ENCODE measurements at regions not wholly inside any gene's neighbourhood (a gene's known extent, or its start where the extent isn't known, plus 50 kb on each side); places are given as distances from the start of the nearest gene placed in this dataset.

- Histone ChIP-seq H3K27me3 (ENCODE audit: control insufficient read depth, insufficient read depth, low read length) (peaks cover 10% of the 10 kb centered on the region), H3K9me3 (ENCODE audit: control insufficient read depth in 2 of 2, low read length in 2 of 2) (peaks cover 11 to 17% of the 10 kb centered on the region in 2 experiments), H3K27ac (ENCODE audit: insufficient read depth, low read length, poor library complexity, severe bottlenecking) (no peak overlapping the region), H3K4me1 (ENCODE audit: control insufficient read depth, insufficient read depth, low read length, poor library complexity, severe bottlenecking) (no peaks in the 10 kb centered on the region), H3K4me3 (ENCODE audit: low read depth, low read length) (no peak overlapping the region), H3K36me3 (ENCODE audit: control insufficient read depth, insufficient read depth, low read length) (no peaks in the 10 kb centered on the region)
- no peaks in the 10 kb centered on the region for H3K4me1 Mint-ChIP-seq
- peaks cover 5% of the 10 kb centered on the region for H3K27me3 Mint-ChIP-seq
- no peak overlapping the region for H3K4me3 Mint-ChIP-seq
- H3K9me3 Mint-ChIP-seq, result peaks cover 8 to 17% (median 11%) of the 10 kb centered on the region in 7 donors
- H3K36me3 Mint-ChIP-seq, result no peaks in the 10 kb centered on the region
- DNase-seq, result no peak
- H3K27ac Mint-ChIP-seq, result no peak overlapping the region
- no peak for ATAC-seq (ENCODE audit: low read depth in 2 of 2)
Measured at GRCh38 chr7:17448479-17449423, 150.3 kb downstream of the AHR start.

GRCh38 chr7:17456541-17456940, 158.1 kb downstream of the AHR start:
- Histone ChIP-seq H3K27me3 (ENCODE audit: control insufficient read depth, insufficient read depth, low read length) (no peaks in the 10 kb centered on the region), H3K9me3 (ENCODE audit: control insufficient read depth in 2 of 2, low read length in 2 of 2) (no peaks in the 10 kb centered on the region), H3K4me1 (ENCODE audit: control insufficient read depth, insufficient read depth, low read length, poor library complexity, severe bottlenecking) (no peaks in the 10 kb centered on the region), H3K4me3 (ENCODE audit: low read depth, low read length) (no peak overlapping the region), H3K36me3 (ENCODE audit: control insufficient read depth, insufficient read depth, low read length) (no peaks in the 10 kb centered on the region), H3K27ac (ENCODE audit: insufficient read depth, low read length, poor library complexity, severe bottlenecking) (no peak overlapping the region)
- ATAC-seq (ENCODE audit: low read depth in 2 of 2) (no peak), DNase-seq (no peak)
- no peaks in the 10 kb centered on the region for H3K36me3 Mint-ChIP-seq
- H3K4me3 Mint-ChIP-seq, result no peak overlapping the region
- H3K4me1 Mint-ChIP-seq, result no peaks in the 10 kb centered on the region
- no peak overlapping the region for H3K27ac Mint-ChIP-seq
- H3K9me3 Mint-ChIP-seq, result peaks cover 0 to 12% (median 4%) of the 10 kb centered on the region in 7 donors
- no peaks in the 10 kb centered on the region for H3K27me3 Mint-ChIP-seq

DNA sequence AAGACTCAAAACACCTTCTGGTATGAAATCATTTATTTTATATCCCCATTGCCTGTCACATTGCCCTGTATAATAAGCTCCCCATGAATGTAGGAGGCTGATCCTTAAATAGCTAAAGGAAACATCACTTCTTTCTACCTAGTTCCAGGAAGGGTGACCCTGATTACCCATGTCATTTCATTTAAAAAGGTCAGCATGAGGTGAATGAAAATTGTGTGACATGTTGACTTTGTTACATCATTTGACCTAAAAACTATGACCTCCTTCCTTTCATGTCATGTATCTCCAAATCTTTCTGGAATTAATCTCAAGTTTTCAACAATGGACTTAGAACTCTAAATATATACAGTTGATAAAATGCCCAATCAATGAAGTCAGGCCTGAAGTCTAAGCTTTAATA, 161.5 kb downstream of the AHR start:
- Mint-ChIP-seq H3K27ac (no peak overlapping the region), H3K36me3 (no peaks in the 10 kb centered on the region), H3K9me3 (peaks cover 0 to 10% (median 3%) of the 10 kb centered on the region in 7 donors), H3K27me3 (no peaks in the 10 kb centered on the region), H3K4me1 (peaks cover 4 to 11% (median 9%) of the 10 kb centered on the region in 4 donors), H3K4me3 (no peak overlapping the region)
- peaks cover 5% of the 10 kb centered on the region for H3K4me1 ChIP-seq (ENCODE audit: control insufficient read depth, insufficient read depth, low read length, poor library complexity, severe bottlenecking)
- no peak overlapping the region for H3K27ac ChIP-seq (ENCODE audit: insufficient read depth, low read length, poor library complexity, severe bottlenecking)
- H3K4me3 ChIP-seq (ENCODE audit: low read depth, low read length), result no peak overlapping the region
- DNase-seq (no peak), ATAC-seq (ENCODE audit: low read depth in 2 of 2) (no peak)
- no peaks in the 10 kb centered on the region for H3K36me3 ChIP-seq (ENCODE audit: control insufficient read depth, insufficient read depth, low read length)
- H3K9me3 ChIP-seq (ENCODE audit: control insufficient read depth in 2 of 2, low read length in 2 of 2), result no peaks in the 10 kb centered on the region
- H3K27me3 ChIP-seq (ENCODE audit: control insufficient read depth, insufficient read depth, low read length), result no peaks in the 10 kb centered on the region

DNA sequence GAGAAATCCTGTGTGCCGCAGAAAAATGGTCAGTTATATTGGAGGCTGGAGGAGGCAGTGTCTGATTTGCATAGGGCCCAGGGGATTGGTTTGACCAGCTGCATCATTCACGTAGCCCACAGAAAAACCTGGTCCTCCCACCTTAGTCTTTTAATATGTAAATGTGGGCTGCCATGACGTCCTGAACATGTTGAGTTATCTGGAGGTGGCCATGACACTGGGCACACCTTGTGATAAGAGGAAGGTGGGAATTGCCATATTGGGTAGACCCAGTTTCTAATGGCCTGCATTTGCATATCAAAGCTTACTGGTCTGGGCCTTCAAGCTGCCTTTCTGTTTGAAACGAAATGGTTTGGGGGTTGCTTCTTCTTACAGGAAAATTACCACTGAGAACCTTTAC, 162.2 kb downstream of the AHR start:
- DNase-seq (no peak), ATAC-seq (ENCODE audit: low read depth in 2 of 2) (no peak)
- Histone ChIP-seq H3K27me3 (ENCODE audit: control insufficient read depth, insufficient read depth, low read length) (no peaks in the 10 kb centered on the region), H3K27ac (ENCODE audit: insufficient read depth, low read length, poor library complexity, severe bottlenecking) (no peak overlapping the region), H3K4me3 (ENCODE audit: low read depth, low read length) (no peak overlapping the region), H3K4me1 (ENCODE audit: control insufficient read depth, insufficient read depth, low read length, poor library complexity, severe bottlenecking) (peaks cover 5% of the 10 kb centered on the region), H3K9me3 (ENCODE audit: control insufficient read depth in 2 of 2, low read length in 2 of 2) (no peaks in the 10 kb centered on the region), H3K36me3 (ENCODE audit: control insufficient read depth, insufficient read depth, low read length) (no peaks in the 10 kb centered on the region)
- Mint-ChIP-seq H3K4me3 (no peak overlapping the region), H3K9me3 (peaks cover 0 to 10% (median 3%) of the 10 kb centered on the region in 7 donors), H3K4me1 (peaks cover 4 to 11% (median 9%) of the 10 kb centered on the region in 4 donors), H3K36me3 (no peaks in the 10 kb centered on the region), H3K27me3 (no peaks in the 10 kb centered on the region), H3K27ac (no peak overlapping the region)

GRCh38 chr7:17462131-17462631, 163.7 kb downstream of the AHR start:
- Mint-ChIP-seq H3K9me3 (peaks cover 0 to 10% (median 3%) of the 10 kb centered on the region in 7 donors), H3K4me3 (no peak overlapping the region), H3K27ac (no peak overlapping the region), H3K36me3 (no peaks in the 10 kb centered on the region), H3K4me1 (peaks cover 4 to 14% (median 9%) of the 10 kb centered on the region in 4 donors), H3K27me3 (no peaks in the 10 kb centered on the region)
- no peaks in the 10 kb centered on the region for H3K36me3 ChIP-seq (ENCODE audit: control insufficient read depth, insufficient read depth, low read length)
- ATAC-seq (ENCODE audit: low read depth in 2 of 2) (no peak), DNase-seq (no peak)
- H3K4me3 ChIP-seq (ENCODE audit: low read depth, low read length), result no peak overlapping the region
- H3K9me3 ChIP-seq (ENCODE audit: control insufficient read depth in 2 of 2, low read length in 2 of 2), result no peaks in the 10 kb centered on the region
- peaks cover 5% of the 10 kb centered on the region for H3K4me1 ChIP-seq (ENCODE audit: control insufficient read depth, insufficient read depth, low read length, poor library complexity, severe bottlenecking)
- H3K27ac ChIP-seq (ENCODE audit: insufficient read depth, low read length, poor library complexity, severe bottlenecking), result no peak overlapping the region
- no peaks in the 10 kb centered on the region for H3K27me3 ChIP-seq (ENCODE audit: control insufficient read depth, insufficient read depth, low read length)

DNA sequence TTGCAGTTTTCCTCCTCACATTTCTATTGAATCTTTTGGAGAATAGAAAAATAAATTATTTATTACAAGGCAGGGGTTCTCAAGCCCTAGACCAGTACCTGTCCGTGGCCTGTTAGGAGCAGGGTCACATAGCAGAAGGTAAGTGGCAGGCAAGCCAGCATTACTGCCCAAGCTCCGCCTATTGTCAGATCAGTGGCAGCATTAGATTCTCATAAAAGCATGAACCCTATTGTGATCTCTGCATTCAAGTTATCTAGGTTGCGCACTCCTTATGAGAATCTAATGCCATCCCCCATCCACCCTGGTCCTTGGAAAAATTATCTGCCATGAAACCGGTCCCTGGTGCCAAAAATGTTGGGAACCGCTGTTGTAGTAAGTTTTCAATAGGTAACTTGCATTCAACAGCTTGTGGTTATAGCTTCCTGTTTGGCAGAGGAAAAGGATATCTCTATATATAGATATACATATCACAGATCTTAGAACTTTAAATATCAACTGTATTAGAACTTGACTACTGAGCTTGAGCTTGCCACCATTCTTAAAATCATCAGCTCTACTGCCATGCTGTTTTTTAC, 165.1 kb downstream of the AHR start:
- Mint-ChIP-seq H3K4me3 (peak overlapping the region in 2 of 4 donors; percentile 65 to 82), H3K27ac (peak overlapping the region in 1 of 3 donors; percentile 72), H3K36me3 (no peaks in the 10 kb centered on the region), H3K9me3 (peaks cover 0 to 1% (median under 1%) of the 10 kb centered on the region in 7 donors), H3K4me1 (peaks cover 4 to 14% (median 9%) of the 10 kb centered on the region in 4 donors), H3K27me3 (no peaks in the 10 kb centered on the region)
- Histone ChIP-seq H3K4me1 (ENCODE audit: control insufficient read depth, insufficient read depth, low read length, poor library complexity, severe bottlenecking) (peaks cover 5% of the 10 kb centered on the region), H3K27ac (ENCODE audit: insufficient read depth, low read length, poor library complexity, severe bottlenecking) (no peak overlapping the region), H3K36me3 (ENCODE audit: control insufficient read depth, insufficient read depth, low read length) (no peaks in the 10 kb centered on the region), H3K27me3 (ENCODE audit: control insufficient read depth, insufficient read depth, low read length) (no peaks in the 10 kb centered on the region), H3K4me3 (ENCODE audit: low read depth, low read length) (no peak overlapping the region), H3K9me3 (ENCODE audit: control insufficient read depth in 2 of 2, low read length in 2 of 2) (no peaks in the 10 kb centered on the region)
- DNase-seq, result peak in 2 of 3 donors; percentile 5 to 45
- peak; percentile 53 to 55 for ATAC-seq (ENCODE audit: low read depth in 2 of 2)

GRCh38 chr7:17466216-17466615, 167.8 kb downstream of the AHR start:
- peaks cover 0 to 2% (median 0%) of the 10 kb centered on the region in 7 donors for H3K9me3 Mint-ChIP-seq
- H3K27ac Mint-ChIP-seq, result no peak overlapping the region
- Histone ChIP-seq H3K9me3 (ENCODE audit: control insufficient read depth in 2 of 2, low read length in 2 of 2) (no peaks in the 10 kb centered on the region), H3K27me3 (ENCODE audit: control insufficient read depth, insufficient read depth, low read length) (no peaks in the 10 kb centered on the region), H3K4me3 (ENCODE audit: low read depth, low read length) (no peak overlapping the region), H3K36me3 (ENCODE audit: control insufficient read depth, insufficient read depth, low read length) (no peaks in the 10 kb centered on the region), H3K4me1 (ENCODE audit: control insufficient read depth, insufficient read depth, low read length, poor library complexity, severe bottlenecking) (peaks cover 5% of the 10 kb centered on the region), H3K27ac (ENCODE audit: insufficient read depth, low read length, poor library complexity, severe bottlenecking) (no peak overlapping the region)
- H3K4me3 Mint-ChIP-seq, result no peak overlapping the region
- ATAC-seq (ENCODE audit: low read depth in 2 of 2), result no peak
- no peak for DNase-seq
- H3K36me3 Mint-ChIP-seq, result no peaks in the 10 kb centered on the region
- peaks cover 4 to 14% (median 9%) of the 10 kb centered on the region in 4 donors for H3K4me1 Mint-ChIP-seq
- H3K27me3 Mint-ChIP-seq, result peaks cover 4% of the 10 kb centered on the region
